Caki2 (cell line): ENCODE measurements at regions not wholly inside any gene's neighbourhood (a gene's known extent, or its start where the extent isn't known, plus 50 kb on each side); places are given as distances from the start of the nearest gene placed in this dataset.

Source experiments
- DNase-seq: peaks from one replicate; pipeline ENCODE4 v3.0.0-alpha.2; 2015; ENCODE audit warnings: low read depth
- in situ Hi-C: cut with HindIII; loops from 2 replicates; pipeline ENCODE4 v1.10.0; 2016; ENCODE audit warnings: low sequenced_read_pairs, low pct_unique_long_range_greater_than_20kb, mixed read lengths

- in situ Hi-C loops = no loop called here
- DNase-seq = no peak
Measured at GRCh38 chr6:95948324-95948723, 67.5 kb upstream of the FUT9 start.

- DNase-seq = no peak
- in situ Hi-C loops = no loop called here
Measured at GRCh38 chr6:95949985-95950384, 65.8 kb upstream of the FUT9 start.

- in situ Hi-C loops = no loop called here
- no peak for DNase-seq
Measured at GRCh38 chr6:95958686-95959085, 57.1 kb upstream of the FUT9 start.

- DNase-seq = no peak
- in situ Hi-C loops = no loop called here
Measured at GRCh38 chr6:95959261-95959660, 56.5 kb upstream of the FUT9 start.
